IMR-90 (cell line): ENCODE measurements at regions not wholly inside any gene's neighbourhood (a gene's known extent, or its start where the extent isn't known, plus 50 kb on each side); places are given as distances from the start of the nearest gene placed in this dataset.

Experiments
- ATAC-seq: fragments of 200-7000 bp; cut with Tn5 transposase; 2 replicates; pipeline ENCODE4 v1.9.1; 2020; ENCODE audit warnings: low read depth, mild to moderate bottlenecking, moderate library complexity
- BruUV-seq: library from RNA; stranded (reverse); fragments of 400-500 nt; replicated peaks from 2 replicates; lab custom pipeline; 2021; lab: Mats Ljungman, UMichigan
- CTCF ChIA-PET: fragments of 300-600 bp; formaldehyde crosslinking; extraction: SDS; loops from one replicate; lab custom pipeline; 2021; ENCODE audit warnings: antibody characterized with exemption; lab: Yijun Ruan, JAX
- POLR2A ChIA-PET: fragments of 300-600 bp; sonication (Branson Sonifier 250); formaldehyde crosslinking; loops from one replicate; lab custom pipeline; 2022; ENCODE audit warnings: antibody characterized with exemption; ENCODE audit not compliant: unreplicated experiment; lab: Charles Lee
- DNase-seq: peaks from one replicate; pipeline ENCODE4 v3.0.0; 2013
- H2AFZ ChIP-seq: replicated peaks from 2 replicates; pipeline ENCODE3; 2013; ENCODE audit warnings: low read length, mild to moderate bottlenecking; ENCODE audit not compliant: poor library complexity
- H2AK5ac ChIP-seq: 2 replicates; pipeline ENCODE4 v1.6.1; 2013; ENCODE audit warnings: low read depth, low read length, inconsistent platforms
- H2AK9ac ChIP-seq: replicated peaks from 2 replicates; pipeline ENCODE3; 2013; ENCODE audit warnings: mild to moderate bottlenecking, low read depth, low read length, moderate library complexity; ENCODE audit not compliant: poor library complexity
- H2BK120ac ChIP-seq: 2 replicates; pipeline ENCODE4 v1.6.1; 2013; ENCODE audit warnings: low read depth, low read length, inconsistent platforms
- H2BK15ac ChIP-seq: 3 replicates; pipeline ENCODE4 v1.6.1; 2013; ENCODE audit warnings: low read depth, low read length, inconsistent platforms
- H2BK20ac ChIP-seq: 2 replicates; pipeline ENCODE4 v1.6.1; 2013; ENCODE audit warnings: low read depth, mild to moderate bottlenecking, inconsistent platforms, low read length, moderate library complexity
- H2BK5ac ChIP-seq: 2 replicates; pipeline ENCODE4 v1.6.1; 2013; ENCODE audit warnings: mild to moderate bottlenecking, low read depth, low read length, inconsistent platforms; ENCODE audit not compliant: poor library complexity, severe bottlenecking
- H3K14ac ChIP-seq: replicated peaks from 2 replicates; pipeline ENCODE4 v1.6.1; 2013; ENCODE audit warnings: low read depth, low read length, inconsistent platforms
- H3K18ac ChIP-seq: 2 replicates; pipeline ENCODE4 v1.6.1; 2013; ENCODE audit warnings: low read depth, low read length, control low read depth
- H3K23ac ChIP-seq: 2 replicates; pipeline ENCODE4 v1.6.1; 2013; ENCODE audit warnings: low read depth, low read length, inconsistent platforms
- H3K27ac ChIP-seq: 2 replicates; pipeline ENCODE4 v1.5.1; 2013; ENCODE audit warnings: mild to moderate bottlenecking, control low read depth, low read length; ENCODE audit not compliant: insufficient read depth
- H3K27me3 ChIP-seq: 2 replicates; pipeline ENCODE4 v1.6.1; 2013; ENCODE audit warnings: low read length; ENCODE audit not compliant: control insufficient read depth, insufficient read depth
- H3K36me3 ChIP-seq: 2 replicates; pipeline ENCODE4 v1.6.1; 2013; ENCODE audit warnings: low read length, mixed read lengths; ENCODE audit not compliant: control insufficient read depth, insufficient read depth
- H3K4ac ChIP-seq: 2 replicates; pipeline ENCODE4 v1.6.1; 2013; ENCODE audit warnings: low read depth, low read length, inconsistent platforms
- H3K4me1 ChIP-seq: 2 replicates; pipeline ENCODE4 v1.6.1; 2013; ENCODE audit warnings: low read length, mixed read lengths; ENCODE audit not compliant: control insufficient read depth, insufficient read depth
- H3K4me2 ChIP-seq: 2 replicates; pipeline ENCODE4 v1.6.1; 2013; ENCODE audit warnings: low read depth, mild to moderate bottlenecking, control low read depth, low read length, moderate library complexity
- H3K4me3 ChIP-seq: 2 replicates; pipeline ENCODE4 v1.5.1; 2013; ENCODE audit warnings: low read depth, mild to moderate bottlenecking, control low read depth, low read length, moderate library complexity; ENCODE audit not compliant: insufficient read depth
- H3K56ac ChIP-seq: 2 replicates; pipeline ENCODE4 v1.6.1; 2013; ENCODE audit warnings: low read length, inconsistent platforms; ENCODE audit not compliant: insufficient read depth; ENCODE audit errors: extremely low read depth
- H3K79me1 ChIP-seq, 2 experiments: 2 replicates each; pipeline ENCODE4 v1.6.1; 2013; ENCODE audit warnings: low read length in 2 of 2, inconsistent platforms in 1 of 2, low read depth in 1 of 2
- H3K9ac ChIP-seq: 2 replicates; pipeline ENCODE4 v1.6.1; 2013; ENCODE audit warnings: low read depth, low read length, control low read depth
- H3K9me1 ChIP-seq: 2 replicates; pipeline ENCODE4 v1.6.1; 2013; ENCODE audit warnings: low read length, inconsistent platforms; ENCODE audit not compliant: insufficient read depth
- H3K9me3 ChIP-seq: 2 replicates; pipeline ENCODE4 v1.6.1; 2013; ENCODE audit warnings: low read length; ENCODE audit not compliant: control insufficient read depth, insufficient read depth
- H4K20me1 ChIP-seq: 2 replicates; pipeline ENCODE4 v1.6.1; 2013; ENCODE audit warnings: low read length, inconsistent platforms; ENCODE audit not compliant: insufficient read depth
- H4K5ac ChIP-seq: 2 replicates; pipeline ENCODE4 v1.6.1; 2013; ENCODE audit warnings: mild to moderate bottlenecking, low read depth, low read length, control low read depth
- H4K8ac ChIP-seq, 2 experiments: 2 replicates each; pipeline ENCODE4 v1.6.1; 2013; ENCODE audit warnings: low read depth in 2 of 2, low read length in 2 of 2, control low read depth in 1 of 2, inconsistent platforms in 1 of 2
- H4K91ac ChIP-seq: 2 replicates; pipeline ENCODE4 v1.6.1; 2013; ENCODE audit warnings: low read depth, low read length, inconsistent platforms; ENCODE audit not compliant: insufficient read depth
- BHLHE40 ChIP-seq: fragments of 150-350 bp; IDR thresholded peaks from 2 replicates; pipeline ENCODE4 v1.6.1; 2016; ENCODE audit warnings: mild to moderate bottlenecking, low read depth, low read length
- CEBPB ChIP-seq: IDR thresholded peaks from 2 replicates; pipeline ENCODE4 v1.6.1; 2012; ENCODE audit warnings: low read depth, low read length, improper control_type of control experiment
- CHD1 ChIP-seq: IDR thresholded peaks from 2 replicates; pipeline ENCODE4 v1.6.1; 2012; ENCODE audit warnings: low read depth, low read length, improper control_type of control experiment
- CTCF ChIP-seq: conservative IDR thresholded peaks from 2 replicates; pipeline ENCODE4 v1.5.1; 2012; ENCODE audit warnings: mild to moderate bottlenecking, low read depth, low read length, improper control_type of control experiment
- FOS ChIP-seq: fragments of 150-350 bp; IDR thresholded peaks from 2 replicates; pipeline ENCODE4 v1.6.1; 2016; ENCODE audit warnings: low read depth, low read length
- MAFK ChIP-seq: IDR thresholded peaks from 2 replicates; pipeline ENCODE4 v1.6.1; 2012; ENCODE audit warnings: low read depth, low read length, improper control_type of control experiment
- MAZ ChIP-seq: IDR thresholded peaks from 2 replicates; pipeline ENCODE4 v1.6.1; 2012; ENCODE audit warnings: low read depth, mild to moderate bottlenecking, low read length, improper control_type of control experiment, moderate library complexity, borderline replicate concordance
- MXI1 ChIP-seq: IDR thresholded peaks from 2 replicates; pipeline ENCODE4 v1.6.1; 2012; ENCODE audit warnings: low read depth, mild to moderate bottlenecking, low read length, moderate library complexity, borderline replicate concordance
- NFE2L2 ChIP-seq: fragments of 150-350 bp; IDR thresholded peaks from 2 replicates; pipeline ENCODE4 v1.6.1; 2016; ENCODE audit warnings: low read depth, mild to moderate bottlenecking, low read length
- POLR2A ChIP-seq: IDR thresholded peaks from 2 replicates; pipeline ENCODE4 v1.6.1; 2012; ENCODE audit warnings: mild to moderate bottlenecking, low read depth, low read length
- RAD21 ChIP-seq: IDR thresholded peaks from 2 replicates; pipeline ENCODE4 v1.6.1; 2012; ENCODE audit warnings: low read length, improper control_type of control experiment
- RCOR1 ChIP-seq: IDR thresholded peaks from 2 replicates; pipeline ENCODE4 v1.6.1; 2012; ENCODE audit warnings: mild to moderate bottlenecking, low read length, improper control_type of control experiment; ENCODE audit not compliant: insufficient replicate concordance
- RFX5 ChIP-seq: IDR thresholded peaks from 2 replicates; pipeline ENCODE4 v1.8.0; 2012; ENCODE audit warnings: low read depth, mild to moderate bottlenecking, low read length, moderate library complexity
- SMC3 ChIP-seq: fragments of 150-350 bp; IDR thresholded peaks from 2 replicates; pipeline ENCODE4 v1.6.1; 2016; ENCODE audit warnings: low read depth, mild to moderate bottlenecking, antibody characterized with exemption, low read length, moderate library complexity
- WGBS, 2 experiments: methylation state at CpG; one replicate each; pipeline versions ENCODE4 v1.1.5 to v1.1.7; 2013; ENCODE audit warnings: missing lambda C conversion rate in 2 of 2; ENCODE audit not compliant: insufficient read length in 1 of 2; ENCODE audit errors: extremely low coverage in 2 of 2; 5-methylcytosine and 5-hydroxymethylcytosine counted together
- dilution Hi-C: fragments of 300-500 bp; cut with HindIII; formaldehyde crosslinking; loops from one replicate; pipeline ENCODE4 v1.14.3; 2018; ENCODE audit warnings: low sequenced_read_pairs; ENCODE audit not compliant: unreplicated experiment
- in situ Hi-C: fragments of 300-500 bp; cut with MboI; formaldehyde crosslinking; loops from 3 replicates; pipeline ENCODE4 v1.14.3; 2019; ENCODE audit warnings: low sequenced_read_pairs, inconsistent platforms, mixed read lengths
- intact Hi-C: fragments of 100-400 bp; cut with micrococcal nuclease; formaldehyde crosslinking; loops from 2 replicates; pipeline ENCODE4 v1.10.0; 2022
- TF ChIP-seq, protein P1 (sequence below): fragments of 150-350 bp; IDR thresholded peaks from 2 replicates; pipeline ENCODE4 v1.6.1; 2017; ENCODE audit warnings: mild to moderate bottlenecking, antibody characterized with exemption, low read length, low read depth
- TF ChIP-seq, protein P2 (sequence below): fragments of 150-350 bp; IDR thresholded peaks from 2 replicates; pipeline ENCODE4 v1.6.1; 2016; ENCODE audit warnings: low read depth, mild to moderate bottlenecking, low read length, moderate library complexity, borderline replicate concordance

DNA sequence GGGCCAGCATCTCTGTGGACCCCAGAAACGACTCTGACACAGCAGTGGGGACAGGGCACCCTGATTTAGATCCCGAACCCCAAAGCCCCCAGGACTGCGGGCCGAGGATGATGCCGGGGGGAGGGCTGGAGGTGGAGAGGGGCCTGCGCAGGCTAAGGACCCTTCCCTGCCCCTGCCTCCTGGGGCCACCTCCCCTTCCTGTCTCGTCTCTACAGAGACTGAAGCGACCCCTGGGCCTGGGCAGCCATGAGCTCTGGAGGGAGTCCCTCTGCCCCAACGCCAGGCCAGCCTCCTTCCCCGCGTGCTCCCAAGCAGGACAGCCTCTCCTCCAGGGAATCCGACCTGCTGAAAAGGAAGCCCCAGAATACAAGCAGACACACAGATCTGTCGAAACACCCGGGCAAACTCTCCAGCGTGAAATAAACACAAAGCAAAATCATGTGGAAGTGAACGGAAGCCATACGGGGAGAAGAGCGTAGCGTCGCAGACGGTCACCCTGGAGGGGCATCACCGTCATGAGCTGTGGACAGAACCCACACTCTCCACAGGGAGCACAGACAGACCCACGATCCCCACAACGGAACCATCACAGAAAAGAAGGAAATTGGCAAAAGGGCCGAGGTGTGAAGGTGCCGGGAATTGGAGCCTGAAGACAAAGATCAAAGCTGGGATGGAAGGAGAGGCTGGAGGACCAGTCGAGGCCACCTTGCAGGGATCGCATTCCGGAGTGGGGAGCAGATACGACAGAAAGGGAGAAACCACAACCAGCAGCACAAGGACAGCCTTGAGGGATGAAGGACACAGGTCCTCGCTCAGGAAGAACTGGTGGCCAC, 51.0 kb upstream of the CTDP1 start:
- dilution Hi-C loops: no loop called here
- in situ Hi-C loops: no loop called here

More for the DNA sequence above, 51.0 kb upstream of the CTDP1 start:
- DNase-seq (no peak), ATAC-seq (no peak)
- no peaks in the 10 kb centered on the region for H3K9me3 ChIP-seq
- no peak overlapping the region for H4K91ac ChIP-seq
- H3K9ac ChIP-seq: no peak overlapping the region
- peaks cover 49% of the 10 kb centered on the region for H3K27me3 ChIP-seq
- no peak overlapping the region for H3K4me3 ChIP-seq
- H3K9me1 ChIP-seq: no peaks in the 10 kb centered on the region
- no peak overlapping the region for H3K18ac ChIP-seq
- no peak overlapping the region for H2BK120ac ChIP-seq
- H3K56ac ChIP-seq: no peak overlapping the region
- no peaks in the 10 kb centered on the region for H4K20me1 ChIP-seq
- no peak overlapping the region for H2BK15ac ChIP-seq
- 76% methylated on average over 3 of the region's 31 CpGs; no CpG with 5 or more reads in 1 of the 2 experiments for WGBS, 2 experiments
- intact Hi-C loops: no loop called here
- H4K8ac ChIP-seq: no peak overlapping the region
- H2BK20ac ChIP-seq: no peak overlapping the region
- H3K4ac ChIP-seq: no peak overlapping the region
- H4K5ac ChIP-seq: no peak overlapping the region
- ChIA-PET CTCF (no interaction called here), POLR2A (no interaction called here)
- H2BK5ac ChIP-seq: no peak overlapping the region
- no peaks in the 10 kb centered on the region for H3K79me1 ChIP-seq
- H2AK5ac ChIP-seq: no peak overlapping the region
- no peak overlapping the region for H3K23ac ChIP-seq
- H3K27ac ChIP-seq: no peak overlapping the region
- no TSS peak for BruUV-seq
- H3K36me3 ChIP-seq: no peaks in the 10 kb centered on the region
- H3K4me2 ChIP-seq: no peak overlapping the region
- H2AK9ac ChIP-seq: no peak overlapping the region
- H3K4me1 ChIP-seq: no peaks in the 10 kb centered on the region
- no peak overlapping the region for H2AFZ ChIP-seq
- TF ChIP-seq CEBPB (no peak), NFE2L2 (no peak), CTCF (no peak), MAZ (no peak), BHLHE40 (no peak), MAFK (no peak), CHD1 (no peak), POLR2A (no peak), MXI1 (no peak), RCOR1 (no peak), RAD21 (no peak), FOS (no peak), RFX5 (no peak), SMC3 (no peak)
- TF ChIP-seq, protein P1, sequence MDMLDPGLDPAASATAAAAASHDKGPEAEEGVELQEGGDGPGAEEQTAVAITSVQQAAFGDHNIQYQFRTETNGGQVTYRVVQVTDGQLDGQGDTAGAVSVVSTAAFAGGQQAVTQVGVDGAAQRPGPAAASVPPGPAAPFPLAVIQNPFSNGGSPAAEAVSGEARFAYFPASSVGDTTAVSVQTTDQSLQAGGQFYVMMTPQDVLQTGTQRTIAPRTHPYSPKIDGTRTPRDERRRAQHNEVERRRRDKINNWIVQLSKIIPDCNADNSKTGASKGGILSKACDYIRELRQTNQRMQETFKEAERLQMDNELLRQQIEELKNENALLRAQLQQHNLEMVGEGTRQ: no peak
- TF ChIP-seq, protein P2, sequence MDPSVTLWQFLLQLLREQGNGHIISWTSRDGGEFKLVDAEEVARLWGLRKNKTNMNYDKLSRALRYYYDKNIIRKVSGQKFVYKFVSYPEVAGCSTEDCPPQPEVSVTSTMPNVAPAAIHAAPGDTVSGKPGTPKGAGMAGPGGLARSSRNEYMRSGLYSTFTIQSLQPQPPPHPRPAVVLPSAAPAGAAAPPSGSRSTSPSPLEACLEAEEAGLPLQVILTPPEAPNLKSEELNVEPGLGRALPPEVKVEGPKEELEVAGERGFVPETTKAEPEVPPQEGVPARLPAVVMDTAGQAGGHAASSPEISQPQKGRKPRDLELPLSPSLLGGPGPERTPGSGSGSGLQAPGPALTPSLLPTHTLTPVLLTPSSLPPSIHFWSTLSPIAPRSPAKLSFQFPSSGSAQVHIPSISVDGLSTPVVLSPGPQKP: no peak
- no peak overlapping the region for H3K14ac ChIP-seq
